GM18519 (cell line): ENCODE measurements at regions not wholly inside any gene's neighbourhood (a gene's known extent, or its start where the extent isn't known, plus 50 kb on each side); places are given as distances from the start of the nearest gene placed in this dataset.
A peak's percentile ranks its signal among the peaks of the same experiment; 100 is the strongest.

Source experiments
- ATAC-seq: cut with Tn5 transposase; IDR thresholded peaks from one replicate; pipeline ENCODE4 v1.9.1; 2021; ENCODE audit warnings: mild to moderate bottlenecking, moderate library complexity; ENCODE audit not compliant: unreplicated experiment, low FRiP score

- peak; percentile 64 for ATAC-seq
These were observed 108.3 kb upstream of the GADL1 start for GRCh38 chr3:31002730-31003129.

- ATAC-seq = no peak
These were observed 109.7 kb upstream of the GADL1 start for GRCh38 chr3:31004025-31004678.

DNA sequence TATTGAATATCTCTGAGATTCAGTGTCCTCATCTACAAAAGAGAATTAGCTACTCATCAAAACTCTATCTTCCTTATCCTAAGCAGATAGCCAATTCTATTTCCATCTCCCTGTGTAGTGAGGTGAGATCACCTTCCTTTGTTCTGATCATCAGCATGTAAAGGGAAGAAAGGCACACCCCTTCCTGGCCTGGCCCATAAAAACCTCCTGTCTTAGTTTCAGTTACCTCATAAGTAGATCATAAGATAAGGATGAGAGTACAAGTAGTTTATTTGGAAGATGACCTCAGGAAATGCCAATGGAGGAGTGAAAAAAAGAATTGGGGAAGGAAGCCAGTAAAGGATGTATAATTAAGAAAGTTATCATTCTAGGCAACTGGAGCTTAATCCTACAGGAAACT, 114.5 kb upstream of the GADL1 start:
- no peak for ATAC-seq

GRCh38 chr3:31009881-31010280, 115.4 kb upstream of the GADL1 start:
- ATAC-seq = no peak

- ATAC-seq = no peak
These were observed 116.0 kb upstream of the GADL1 start for GRCh38 chr3:31010491-31010890.

GRCh38 chr3:31011380-31011779, 116.9 kb upstream of the GADL1 start:
- no peak for ATAC-seq

DNA sequence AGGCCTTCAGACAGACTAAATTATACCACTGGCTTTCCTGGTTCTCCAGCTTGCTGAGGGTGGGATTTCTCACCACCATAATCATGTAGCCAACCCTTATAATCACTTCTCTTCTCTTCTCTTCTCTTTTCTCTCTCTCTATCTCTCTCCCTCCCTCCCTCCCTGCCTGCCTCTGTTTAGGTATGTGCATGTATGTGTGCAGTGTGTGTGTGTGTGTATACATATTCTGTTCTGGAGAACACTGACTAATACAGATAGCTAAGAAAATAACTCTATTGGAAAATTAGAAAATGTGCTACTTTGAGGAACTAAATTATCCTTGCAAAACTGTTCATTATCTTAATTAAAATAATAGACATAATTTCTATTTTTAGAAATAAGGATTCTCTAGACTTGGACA, 118.6 kb upstream of the GADL1 start:
- no peak for ATAC-seq

DNA sequence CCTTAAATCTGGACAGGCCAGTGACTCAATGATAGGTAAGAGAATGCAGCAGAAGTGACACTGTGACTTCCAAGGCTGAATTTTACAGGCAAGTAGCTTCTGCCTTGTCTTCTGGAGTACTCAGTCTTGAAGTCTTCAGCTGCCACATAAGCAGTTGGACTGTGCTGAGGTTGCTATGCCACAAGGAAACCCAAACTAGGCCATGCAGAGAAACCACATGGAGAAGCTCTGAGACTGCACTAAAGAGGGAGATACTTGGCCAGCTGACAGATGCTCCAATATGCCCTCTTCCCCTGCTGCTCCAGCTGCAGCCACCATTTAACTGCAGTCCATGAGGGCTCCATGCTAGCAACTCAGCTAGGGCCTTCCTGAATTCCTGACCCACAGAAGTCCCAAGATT, 119.4 kb upstream of the GADL1 start:
- ATAC-seq = no peak

DNA sequence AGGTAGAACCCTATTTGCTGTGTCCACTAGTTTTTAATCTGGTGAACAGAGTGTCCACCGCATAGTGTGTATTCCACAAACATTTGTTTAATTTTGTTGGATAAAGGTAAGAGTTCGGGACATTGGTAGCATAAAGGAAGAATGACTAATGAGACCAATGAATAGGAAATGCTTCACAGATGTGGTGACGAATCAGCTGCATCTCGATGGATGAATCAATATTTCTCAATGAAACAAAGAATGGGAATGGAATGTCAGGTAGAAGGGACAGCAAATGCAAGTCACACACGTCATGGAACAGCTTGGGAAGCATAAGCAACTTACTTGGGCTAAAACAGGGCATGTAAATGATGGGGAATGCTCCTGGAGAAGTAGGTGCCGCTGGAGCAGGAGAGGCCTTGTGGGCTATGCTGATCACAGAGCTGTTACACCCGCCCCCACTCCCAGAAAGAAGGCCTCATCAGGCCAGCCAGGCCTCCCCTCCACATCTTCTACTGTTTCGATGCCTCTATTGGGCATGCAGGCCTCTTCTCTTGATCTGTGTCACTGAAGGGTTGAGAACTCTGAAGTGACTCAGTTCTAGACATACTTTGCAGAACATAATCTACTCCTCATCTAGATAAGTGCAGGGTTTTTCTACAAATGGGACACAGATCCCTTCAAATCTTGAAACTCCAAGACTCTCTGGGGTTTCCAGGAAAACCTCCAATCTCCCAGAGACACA, 120.0 kb upstream of the GADL1 start:
- ATAC-seq = no peak

- no peak for ATAC-seq
These were observed 121.7 kb upstream of the GADL1 start for GRCh38 chr3:31016196-31016595.

- ATAC-seq = no peak
These were observed 128.3 kb upstream of the GADL1 start for GRCh38 chr3:31022716-31023115.

DNA sequence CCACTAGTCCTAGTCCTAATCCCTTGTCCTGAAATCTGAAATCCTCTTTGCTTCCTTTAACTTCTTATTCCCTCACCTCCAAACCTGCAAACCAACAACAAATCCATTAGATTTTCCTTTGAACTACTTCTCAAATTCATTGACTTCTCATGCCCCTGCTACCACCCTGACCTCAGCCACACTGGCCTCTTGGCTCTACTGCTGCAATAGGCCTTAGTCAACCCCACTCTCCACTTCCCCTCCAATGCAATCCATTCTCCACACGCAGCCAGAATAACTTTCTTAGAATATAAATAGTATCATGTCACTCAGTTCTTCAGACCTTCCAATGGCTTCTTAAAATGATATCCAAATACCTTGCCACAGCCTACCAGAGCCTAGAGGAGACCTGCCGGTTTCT, 131.1 kb upstream of the GADL1 start:
- no peak for ATAC-seq

DNA sequence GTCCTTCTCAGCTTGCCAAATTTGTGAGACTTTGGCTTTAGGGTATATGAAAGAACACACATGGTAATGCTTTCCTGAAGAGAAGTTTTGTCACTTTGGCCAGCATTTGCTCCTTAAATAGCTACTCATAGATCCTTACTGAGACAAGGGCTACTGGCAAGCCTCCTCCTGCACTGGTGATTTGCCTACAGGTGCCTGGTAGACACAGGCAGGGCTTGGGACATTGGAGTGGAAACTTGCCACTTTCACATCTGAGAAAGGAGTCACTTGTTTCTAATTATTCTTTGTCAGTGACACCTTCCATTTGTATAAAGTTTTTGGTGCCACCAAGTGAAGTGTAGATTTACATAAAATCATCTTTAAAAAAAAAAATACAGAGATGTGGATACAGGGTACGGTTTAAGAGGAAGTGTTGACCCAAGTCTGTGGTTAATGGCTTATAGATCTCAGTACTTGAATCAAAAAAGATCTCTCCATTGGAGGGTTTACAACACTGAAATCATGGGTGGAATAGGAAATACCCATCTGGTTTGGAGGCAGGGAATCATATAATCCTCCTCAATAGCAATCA, 132.8 kb upstream of the GADL1 start:
- no peak for ATAC-seq

GRCh38 chr3:31027914-31028313, 133.5 kb upstream of the GADL1 start:
- ATAC-seq = no peak

DNA sequence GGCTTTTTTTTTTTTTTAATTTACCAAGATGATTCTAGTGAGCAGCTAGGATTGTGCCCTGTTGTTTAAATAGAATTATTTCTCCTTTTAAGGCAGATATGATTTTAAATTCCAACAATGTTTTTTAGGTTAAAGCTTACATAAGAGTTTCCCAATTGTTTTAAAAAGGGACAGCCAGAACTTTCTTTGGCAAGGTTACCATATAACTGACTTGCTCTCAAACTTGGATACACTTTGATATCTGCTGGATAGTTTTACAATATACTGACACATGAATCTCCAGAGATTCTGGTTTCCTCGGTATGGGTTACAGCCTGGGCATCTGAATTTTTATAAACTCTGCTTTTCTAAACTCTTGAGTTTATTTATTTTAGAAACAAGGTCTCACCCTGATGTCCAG, 134.3 kb upstream of the GADL1 start:
- no peak for ATAC-seq

- no peak for ATAC-seq
These were observed 135.2 kb upstream of the GADL1 start for GRCh38 chr3:31029706-31030105.

- ATAC-seq = no peak
These were observed 141.2 kb upstream of the GADL1 start for GRCh38 chr3:31035681-31036080.

GRCh38 chr3:31038086-31038739, 143.8 kb upstream of the GADL1 start:
- ATAC-seq = no peak

DNA sequence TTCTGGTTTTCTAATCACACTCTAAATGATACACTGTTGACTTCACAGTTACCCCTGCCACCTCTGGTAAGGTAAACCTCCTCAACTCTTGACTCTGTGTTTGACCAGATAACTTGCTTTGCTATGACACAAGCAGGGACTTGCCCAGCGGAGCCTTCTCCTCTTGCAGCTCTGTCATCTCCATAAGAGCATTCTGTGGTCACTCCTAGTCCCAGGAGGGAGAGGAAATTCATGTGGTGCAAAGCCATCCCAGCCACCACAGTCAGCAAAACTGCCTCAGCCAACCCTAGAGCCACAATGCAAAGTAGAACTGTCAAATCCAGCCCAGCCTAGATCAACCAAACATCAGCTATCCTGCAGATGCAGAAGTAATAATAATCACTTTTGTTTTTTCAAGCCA, 144.7 kb upstream of the GADL1 start:
- no peak for ATAC-seq

GRCh38 chr3:31041161-31041978, 146.9 kb upstream of the GADL1 start:
- no peak for ATAC-seq
